Ascending aorta (tissue), 2 donors: ENCODE measurements at regions not wholly inside any gene's neighbourhood (a gene's known extent, or its start where the extent isn't known, plus 50 kb on each side); places are given as distances from the start of the nearest gene placed in this dataset.
A peak's percentile ranks its signal among the peaks of the same experiment; 100 is the strongest.

Experiments used
- DNase-seq, 2 donors: peaks; one replicate each; pipeline ENCODE4 v3.0.0-alpha.2; 2019; ENCODE audit warnings: low spot score in 2 of 2
- H3K27ac ChIP-seq, 2 donors: fragments of 200-600 bp; sonication (generic); one replicate each; pipeline ENCODE4 v1.5.1; 2016 to 2017; ENCODE audit warnings: mild to moderate bottlenecking in 1 of 2
- H3K27me3 ChIP-seq: fragments of 200-600 bp; sonication (generic); one replicate; pipeline ENCODE4 v1.5.1; 2017
- H3K36me3 ChIP-seq, 2 donors: fragments of 200-600 bp; sonication (generic); one replicate each; pipeline ENCODE4 v1.5.1; 2016
- H3K4me1 ChIP-seq, 2 donors: fragments of 200-600 bp; sonication (generic); one replicate each; pipeline ENCODE4 v1.5.1; 2016 to 2017; ENCODE audit warnings: mild to moderate bottlenecking in 1 of 2
- H3K4me3 ChIP-seq, 2 donors: fragments of 200-600 bp; sonication (generic); one replicate each; pipeline ENCODE4 v1.5.1; 2016 to 2017; ENCODE audit warnings: mild to moderate bottlenecking in 1 of 2
- H3K9me3 ChIP-seq, 2 donors: fragments of 200-600 bp; sonication (generic); one replicate each; pipeline ENCODE4 v1.5.1; 2016
- CTCF ChIP-seq, 3 experiments: fragments of 200-600 bp in 2 of 3; fragments of 450-650 bp in 1 of 3; sonication (generic) in 2 of 3; IDR thresholded peaks; one replicate each; pipeline ENCODE4 v1.5.1; 2016 to 2019; ENCODE audit warnings: antibody characterized with exemption in 3 of 3, mild to moderate bottlenecking in 1 of 3, moderate library complexity in 1 of 3
- intact Hi-C: fragments of 100-400 bp; cut with DNase I; formaldehyde crosslinking; loops from one replicate; pipeline ENCODE4 v1.15.1; 2023

GRCh38 chr12:46523446-46523845 lies 150.9 kb upstream of the SLC38A2 start:
- no peak for DNase-seq
- Histone ChIP-seq H3K4me3 (no peak overlapping the region), H3K4me1 (peaks cover 0 to 20% of the 10 kb centered on the region in 2 donors), H3K27ac (no peak overlapping the region), H3K27me3 (no peaks in the 10 kb centered on the region), H3K36me3 (no peaks in the 10 kb centered on the region), H3K9me3 (no peaks in the 10 kb centered on the region)
- intact Hi-C loops = no loop called here
- TF ChIP-seq CTCF (IDR thresholded peaks at IDR 0.05) = no peak

GRCh38 chr12:46522071-46522470 lies 149.5 kb upstream of the SLC38A2 start:
- Histone ChIP-seq H3K27ac (no peak overlapping the region), H3K27me3 (no peaks in the 10 kb centered on the region), H3K4me3 (no peak overlapping the region), H3K9me3 (no peaks in the 10 kb centered on the region), H3K4me1 (peaks cover 0 to 29% of the 10 kb centered on the region in 2 donors), H3K36me3 (no peaks in the 10 kb centered on the region)
- intact Hi-C loops = no loop called here
- TF ChIP-seq CTCF (IDR thresholded peaks at IDR 0.05) = no peak
- no peak for DNase-seq

GRCh38 chr12:46521145-46521544 lies 148.6 kb upstream of the SLC38A2 start:
- Histone ChIP-seq H3K9me3 (no peaks in the 10 kb centered on the region), H3K4me1 (peaks cover 0 to 29% of the 10 kb centered on the region in 2 donors), H3K27ac (no peak overlapping the region), H3K4me3 (no peak overlapping the region), H3K27me3 (no peaks in the 10 kb centered on the region), H3K36me3 (no peaks in the 10 kb centered on the region)
- no peak for TF ChIP-seq CTCF (IDR thresholded peaks at IDR 0.05)
- no peak for DNase-seq
- intact Hi-C loops = no loop called here

GRCh38 chr12:46519407-46519806 lies 146.8 kb upstream of the SLC38A2 start:
- Histone ChIP-seq H3K4me1 (peaks cover 0 to 18% of the 10 kb centered on the region in 2 donors), H3K27ac (peak overlapping the region; percentile 17 to 48), H3K36me3 (no peaks in the 10 kb centered on the region), H3K9me3 (no peaks in the 10 kb centered on the region), H3K27me3 (no peaks in the 10 kb centered on the region), H3K4me3 (no peak overlapping the region)
- DNase-seq = no peak
- TF ChIP-seq CTCF (IDR thresholded peaks at IDR 0.05) = no peak
- intact Hi-C loops = loop anchor here (5.0 kb wide), 1 partner anchor 38 kb away; no protein-coding TSS in a partner anchor

GRCh38 chr12:46518729-46519128 lies 146.2 kb upstream of the SLC38A2 start:
- Histone ChIP-seq H3K27me3 (no peaks in the 10 kb centered on the region), H3K4me3 (no peak overlapping the region), H3K4me1 (peaks cover 0 to 18% of the 10 kb centered on the region in 2 donors), H3K27ac (peak overlapping the region; percentile 17 to 48), H3K9me3 (no peaks in the 10 kb centered on the region), H3K36me3 (no peaks in the 10 kb centered on the region)
- intact Hi-C loops = loop anchor here (5.0 kb wide), 1 partner anchor 39 kb away; no protein-coding TSS in a partner anchor
- TF ChIP-seq CTCF (IDR thresholded peaks at IDR 0.05) = no peak
- DNase-seq = no peak

GRCh38 chr12:46518169-46518568 lies 145.6 kb upstream of the SLC38A2 start:
- H3K9me3 ChIP-seq = no peaks in the 10 kb centered on the region
- intact Hi-C loops = loop anchor here (5.0 kb wide), 1 partner anchor 39 kb away; no protein-coding TSS in a partner anchor
- no peak for TF ChIP-seq CTCF (IDR thresholded peaks at IDR 0.05)
- DNase-seq = no peak
- H3K27me3 ChIP-seq = no peaks in the 10 kb centered on the region
- peak overlapping the region; percentile 17 to 37 for H3K27ac ChIP-seq
- no peaks in the 10 kb centered on the region for H3K36me3 ChIP-seq
- no peak overlapping the region for H3K4me3 ChIP-seq
- peaks cover 0 to 18% of the 10 kb centered on the region in 2 donors for H3K4me1 ChIP-seq
